ENCODE measurements at regions not wholly inside any gene's neighbourhood (a gene's known extent, or its start where the extent isn't known, plus 50 kb on each side); places are given as distances from the start of the nearest gene placed in this dataset.

GRCh38 chr9:120071760-120072159 is 508.2 kb downstream of the CDK5RAP2 start:
- H3K9ac ChIP-seq (ENCODE audit: low read length), result no peak overlapping the region
- 0 out of 2 replicates have a peak, but pooled peaks cover 9% of the 10 kb centered on the region for H3K27me3 ChIP-seq (ENCODE audit: low read depth, low read length)
- no peaks in the 10 kb centered on the region for H4K20me1 ChIP-seq (ENCODE audit: insufficient read depth, low read length)
- no peaks in the 10 kb centered on the region for H3K36me3 ChIP-seq (replicated peaks; ENCODE audit: low read depth, low read length)
- TF ChIP-seq EZH2phosphoT487 (IDR thresholded peaks at IDR 0.05; ENCODE audit: low read depth) (no peak), CTCF (IDR thresholded peaks at IDR 0.05; ENCODE audit: low read depth, low read length) (no peak)
- no peaks in the 10 kb centered on the region for H3K4me1 ChIP-seq (ENCODE audit: low read length)
- H3K4me2 ChIP-seq (ENCODE audit: low read length), result no peak overlapping the region
- H2AFZ ChIP-seq (ENCODE audit: low read depth, low read length), result no peak overlapping the region
- H3K79me2 ChIP-seq (ENCODE audit: low read length), result no peaks in the 10 kb centered on the region
- no peak overlapping the region for H3K27ac ChIP-seq (ENCODE audit: low read length)
- H3K9me3 ChIP-seq (ENCODE audit: insufficient read depth, low read length), result no peaks in the 10 kb centered on the region
- H3K4me3 ChIP-seq (ENCODE audit: low read length), result no peak overlapping the region

GRCh38 chr9:120066315-120066714 is 513.7 kb downstream of the CDK5RAP2 start:
- H3K4me2 ChIP-seq (ENCODE audit: low read length), result no peak overlapping the region
- H3K27ac ChIP-seq (ENCODE audit: low read length), result no peak overlapping the region
- no peaks in the 10 kb centered on the region for H3K4me1 ChIP-seq (ENCODE audit: low read length)
- 0 out of 2 replicates have a peak, but pooled peaks cover 10% of the 10 kb centered on the region for H3K27me3 ChIP-seq (ENCODE audit: low read depth, low read length)
- no peaks in the 10 kb centered on the region for H3K79me2 ChIP-seq (ENCODE audit: low read length)
- H4K20me1 ChIP-seq (ENCODE audit: insufficient read depth, low read length), result no peaks in the 10 kb centered on the region
- no peak overlapping the region for H2AFZ ChIP-seq (ENCODE audit: low read depth, low read length)
- no peak overlapping the region for H3K4me3 ChIP-seq (ENCODE audit: low read length)
- H3K36me3 ChIP-seq (replicated peaks; ENCODE audit: low read depth, low read length), result no peaks in the 10 kb centered on the region
- TF ChIP-seq EZH2phosphoT487 (IDR thresholded peaks at IDR 0.05; ENCODE audit: low read depth) (no peak), CTCF (IDR thresholded peaks at IDR 0.05; ENCODE audit: low read depth, low read length) (no peak)
- H3K9ac ChIP-seq (ENCODE audit: low read length), result no peak overlapping the region
- no peaks in the 10 kb centered on the region for H3K9me3 ChIP-seq (ENCODE audit: insufficient read depth, low read length)

- Histone ChIP-seq H3K4me1 (ENCODE audit: low read length) (no peaks in the 10 kb centered on the region), H3K27me3 (ENCODE audit: low read depth, low read length) (0 out of 2 replicates have a peak, but pooled peaks cover 10% of the 10 kb centered on the region), H3K4me2 (ENCODE audit: low read length) (no peak overlapping the region), H4K20me1 (ENCODE audit: insufficient read depth, low read length) (no peaks in the 10 kb centered on the region), H3K79me2 (ENCODE audit: low read length) (no peaks in the 10 kb centered on the region), H3K9ac (ENCODE audit: low read length) (no peak overlapping the region), H3K9me3 (ENCODE audit: insufficient read depth, low read length) (no peaks in the 10 kb centered on the region), H3K4me3 (ENCODE audit: low read length) (no peak overlapping the region), H3K36me3 (replicated peaks; ENCODE audit: low read depth, low read length) (no peaks in the 10 kb centered on the region), H2AFZ (ENCODE audit: low read depth, low read length) (no peak overlapping the region), H3K27ac (ENCODE audit: low read length) (no peak overlapping the region)
- TF ChIP-seq CTCF (IDR thresholded peaks at IDR 0.05; ENCODE audit: low read depth, low read length) (no peak), EZH2phosphoT487 (IDR thresholded peaks at IDR 0.05; ENCODE audit: low read depth) (no peak)
Observed at GRCh38 chr9:120065151-120065550, 514.8 kb downstream of the CDK5RAP2 start.

- Histone ChIP-seq H3K27ac (ENCODE audit: low read length) (no peak overlapping the region), H3K36me3 (replicated peaks; ENCODE audit: low read depth, low read length) (no peaks in the 10 kb centered on the region), H3K4me3 (ENCODE audit: low read length) (no peak overlapping the region), H4K20me1 (ENCODE audit: insufficient read depth, low read length) (no peaks in the 10 kb centered on the region), H3K4me1 (ENCODE audit: low read length) (no peaks in the 10 kb centered on the region), H2AFZ (ENCODE audit: low read depth, low read length) (no peak overlapping the region), H3K4me2 (ENCODE audit: low read length) (no peak overlapping the region), H3K27me3 (ENCODE audit: low read depth, low read length) (peaks cover 9% of the 10 kb centered on the region), H3K79me2 (ENCODE audit: low read length) (no peaks in the 10 kb centered on the region), H3K9me3 (ENCODE audit: insufficient read depth, low read length) (no peaks in the 10 kb centered on the region), H3K9ac (ENCODE audit: low read length) (no peak overlapping the region)
- TF ChIP-seq EZH2phosphoT487 (IDR thresholded peaks at IDR 0.05; ENCODE audit: low read depth) (no peak), CTCF (IDR thresholded peaks at IDR 0.05; ENCODE audit: low read depth, low read length) (no peak)
Observed at GRCh38 chr9:120045011-120045410, 535.0 kb downstream of the CDK5RAP2 start.

Data from OCI-LY3 (cell line).